Spleen (tissue), 7 donors: ENCODE measurements at regions not wholly inside any gene's neighbourhood (a gene's known extent, or its start where the extent isn't known, plus 50 kb on each side); places are given as distances from the start of the nearest gene placed in this dataset.

Experiments
- CTCF ChIP-seq, 11 experiments: fragments of 200-600 bp in 7 of 11; fragments of 450-650 bp in 4 of 11; sonication (generic) in 4 of 11; IDR thresholded peaks in 8 of 11; conservative IDR thresholded peaks in 3 of 11; 1 replicate in 7 of 11; 2 replicates in 4 of 11; pipeline versions ENCODE4 v1.4.0 to v1.8.0; 2016 to 2021; ENCODE audit warnings: antibody characterized with exemption in 11 of 11, inconsistent platforms in 4 of 11, mild to moderate bottlenecking in 1 of 11
- POLR2A ChIP-seq, 3 donors: fragments of 450-650 bp; IDR thresholded peaks; one replicate each; pipeline ENCODE4 v1.5.1; 2017; ENCODE audit warnings: antibody characterized with exemption in 3 of 3, mild to moderate bottlenecking in 1 of 3
- POLR2AphosphoS5 ChIP-seq, 3 donors: sonication (generic); formaldehyde crosslinking; IDR thresholded peaks; one replicate each; pipeline ENCODE4 v1.5.1; 2017; ENCODE audit warnings: antibody characterized with exemption in 3 of 3
- donor health status: DM: no; HTN: no; CAD: no; lungs with moderate emphysema.
- donor health status: DM: no; HTN: no; CAD: no.
- donor health status: DM: no; HTN: no; CAD: no.

- TF ChIP-seq POLR2A (IDR thresholded peaks at IDR 0.05) (no peak), CTCF (IDR thresholded peaks at IDR 0.05 in 8 of 11, conservative IDR thresholded peaks at IDR 0.05 in 3 of 11) (no peak), POLR2AphosphoS5 (IDR thresholded peaks at IDR 0.05) (no peak)
Observed at GRCh38 chr19:31616031-31616430, 266.8 kb upstream of the TSHZ3 start.
